ENCODE measurements at regions not wholly inside any gene's neighbourhood (a gene's known extent, or its start where the extent isn't known, plus 50 kb on each side); places are given as distances from the start of the nearest gene placed in this dataset.

GRCh38 chr20:16914277-16914676, 166.1 kb downstream of the OTOR start:
- Mint-ChIP-seq H3K27me3 (ENCODE audit: low read depth) (no peaks in the 10 kb centered on the region), H3K36me3 (ENCODE audit: low read depth) (peaks cover under 1% of the 10 kb centered on the region), H3K4me1 (ENCODE audit: low read depth) (peaks cover 17% of the 10 kb centered on the region), H3K27ac (ENCODE audit: unreplicated experiment) (no peak overlapping the region), H3K9me3 (ENCODE audit: low read depth) (peaks cover 10% of the 10 kb centered on the region), H3K4me3 (ENCODE audit: unreplicated experiment) (no peak overlapping the region)
- no peak for TF ChIP-seq CTCF (IDR thresholded peaks at IDR 0.05)
- DNase-seq (ENCODE audit: low spot score), result no peak

DNA sequence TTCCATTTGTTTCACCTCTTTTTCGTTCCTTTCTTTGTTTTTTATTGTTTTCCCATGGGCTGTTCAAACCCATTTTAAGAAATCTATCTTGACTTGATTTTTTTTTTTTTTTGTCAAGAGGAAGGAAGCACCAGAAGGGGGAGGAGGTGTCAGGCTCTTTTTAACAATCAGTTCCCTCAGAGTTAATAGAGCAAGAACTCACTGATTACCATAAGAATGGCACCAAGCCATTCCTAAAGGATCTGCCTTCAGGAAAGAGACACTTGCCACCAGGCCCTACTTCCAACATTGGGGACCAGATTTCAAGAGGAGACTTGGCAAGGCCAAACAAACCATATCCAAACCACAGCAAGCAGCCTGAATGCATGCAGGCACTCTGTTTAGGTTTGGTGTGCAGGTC, 168.0 kb downstream of the OTOR start:
- DNase-seq (ENCODE audit: low spot score), result no peak
- peaks cover 10% of the 10 kb centered on the region for H3K4me1 Mint-ChIP-seq (ENCODE audit: low read depth)
- H3K36me3 Mint-ChIP-seq (ENCODE audit: low read depth), result no peaks in the 10 kb centered on the region
- peaks cover 15% of the 10 kb centered on the region for H3K9me3 Mint-ChIP-seq (ENCODE audit: low read depth)
- H3K27ac Mint-ChIP-seq (ENCODE audit: unreplicated experiment), result no peak overlapping the region
- no peaks in the 10 kb centered on the region for H3K27me3 Mint-ChIP-seq (ENCODE audit: low read depth)
- no peak for TF ChIP-seq CTCF (IDR thresholded peaks at IDR 0.05)
- no peak overlapping the region for H3K4me3 Mint-ChIP-seq (ENCODE audit: unreplicated experiment)

- Mint-ChIP-seq H3K4me1 (ENCODE audit: low read depth) (peaks cover 7% of the 10 kb centered on the region), H3K36me3 (ENCODE audit: low read depth) (no peaks in the 10 kb centered on the region), H3K27ac (ENCODE audit: unreplicated experiment) (no peak overlapping the region), H3K9me3 (ENCODE audit: low read depth) (peaks cover 13% of the 10 kb centered on the region), H3K4me3 (ENCODE audit: unreplicated experiment) (no peak overlapping the region), H3K27me3 (ENCODE audit: low read depth) (no peaks in the 10 kb centered on the region)
- TF ChIP-seq CTCF (IDR thresholded peaks at IDR 0.05), result no peak
- no peak for DNase-seq (ENCODE audit: low spot score)
Measured at GRCh38 chr20:16917636-16918035, 169.5 kb downstream of the OTOR start.

DNA sequence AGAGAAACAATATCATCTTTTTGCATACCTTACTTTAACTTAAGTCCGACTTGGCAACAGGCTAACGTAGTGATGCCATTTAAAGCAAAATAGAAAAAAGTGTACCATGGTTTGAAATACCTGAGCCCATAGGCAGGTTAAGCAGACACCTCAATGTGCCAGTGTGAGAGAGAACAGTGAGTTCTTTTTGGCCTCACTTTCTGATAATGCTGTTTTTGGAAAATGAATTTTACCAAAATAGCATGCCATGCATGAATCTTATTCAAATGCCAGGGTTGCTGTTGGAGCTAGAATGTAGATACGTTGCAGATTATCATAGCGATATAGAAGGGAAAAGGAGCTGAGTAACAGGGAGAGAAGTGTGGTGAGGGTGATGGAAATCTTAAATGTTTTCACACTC, 170.2 kb downstream of the OTOR start:
- Mint-ChIP-seq H3K27ac (ENCODE audit: unreplicated experiment) (no peak overlapping the region), H3K4me3 (ENCODE audit: unreplicated experiment) (no peak overlapping the region), H3K9me3 (ENCODE audit: low read depth) (peaks cover 13% of the 10 kb centered on the region), H3K36me3 (ENCODE audit: low read depth) (no peaks in the 10 kb centered on the region), H3K27me3 (ENCODE audit: low read depth) (no peaks in the 10 kb centered on the region), H3K4me1 (ENCODE audit: low read depth) (peaks cover 15% of the 10 kb centered on the region)
- no peak for DNase-seq (ENCODE audit: low spot score)
- no peak for TF ChIP-seq CTCF (IDR thresholded peaks at IDR 0.05)

GRCh38 chr20:16919841-16920240, 171.7 kb downstream of the OTOR start:
- no peak overlapping the region for H3K4me3 Mint-ChIP-seq (ENCODE audit: unreplicated experiment)
- no peak overlapping the region for H3K27ac Mint-ChIP-seq (ENCODE audit: unreplicated experiment)
- TF ChIP-seq CTCF (IDR thresholded peaks at IDR 0.05), result no peak
- peaks cover 21% of the 10 kb centered on the region for H3K4me1 Mint-ChIP-seq (ENCODE audit: low read depth)
- no peak for DNase-seq (ENCODE audit: low spot score)
- peaks cover 13% of the 10 kb centered on the region for H3K9me3 Mint-ChIP-seq (ENCODE audit: low read depth)
- no peaks in the 10 kb centered on the region for H3K27me3 Mint-ChIP-seq (ENCODE audit: low read depth)
- H3K36me3 Mint-ChIP-seq (ENCODE audit: low read depth), result no peaks in the 10 kb centered on the region

Data from chondrocyte (in vitro differentiated cells).